ENCODE measurements at regions not wholly inside any gene's neighbourhood (a gene's known extent, or its start where the extent isn't known, plus 50 kb on each side); places are given as distances from the start of the nearest gene placed in this dataset.
"Not testable (repeated sequence)": the region's sequence is repeated elsewhere in the genome, so short reads cannot be mapped to it uniquely, and the experiment has no call there.

DNA sequence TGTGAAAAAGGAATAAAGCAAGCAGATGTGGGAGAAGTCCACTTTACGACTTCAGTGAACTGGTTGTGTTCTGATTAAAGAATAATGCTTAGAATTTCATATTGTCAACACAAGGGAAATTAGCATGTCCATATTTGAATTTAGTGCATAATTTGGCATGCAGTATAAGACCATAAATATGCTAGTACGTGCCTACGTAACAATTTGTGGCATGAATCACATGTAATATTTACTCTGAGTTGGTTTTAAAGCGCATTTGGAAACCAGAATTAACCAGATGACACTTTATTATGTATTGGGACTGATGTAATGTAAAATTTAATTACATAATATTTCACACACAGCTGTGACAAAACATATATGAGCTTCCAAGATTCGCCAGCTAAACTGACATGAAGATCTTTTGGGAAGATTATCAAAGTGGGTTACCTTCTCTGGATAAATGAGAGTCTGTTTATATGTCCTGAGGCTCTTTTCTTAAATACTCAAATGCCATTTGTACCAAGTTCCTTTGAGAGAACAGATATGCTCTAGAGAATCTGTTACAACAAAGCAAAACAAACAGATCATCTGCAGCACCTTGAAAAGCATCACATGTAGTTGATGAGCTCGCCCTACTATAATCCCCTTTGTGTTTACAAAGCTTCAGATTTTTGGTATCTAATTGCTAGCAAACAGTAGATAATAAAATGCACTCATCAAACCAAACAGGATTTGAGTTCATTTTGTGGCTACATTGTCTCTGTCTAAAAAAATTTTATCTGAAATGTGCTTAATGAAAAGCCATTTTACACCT lies 1468.6 kb downstream of the CDH11 start:
- no peaks in the 10 kb centered on the region for H3K27me3 ChIP-seq (ENCODE audit: insufficient read depth, low read length)
- TF ChIP-seq CTCF (IDR thresholded peaks at IDR 0.05; ENCODE audit: extremely low read depth, low read depth, low read length) = no peak
- H3K27ac ChIP-seq (ENCODE audit: low read depth, low read length) = no peak overlapping the region
- no peaks in the 10 kb centered on the region for H3K4me1 ChIP-seq (ENCODE audit: insufficient read depth, low read length)
- no peaks in the 10 kb centered on the region for H3K9me3 ChIP-seq (ENCODE audit: low read depth, low read length)
- no peak overlapping the region for H3K4me2 ChIP-seq (ENCODE audit: insufficient read depth, low read length)
- no peaks in the 10 kb centered on the region for H3K79me2 ChIP-seq (ENCODE audit: insufficient read depth, low read length)
- no peak overlapping the region for H2AFZ ChIP-seq (ENCODE audit: low read length)
- no peak for DNase-seq (ENCODE audit: insufficient read length, low spot score, missing footprints)
- no peaks in the 10 kb centered on the region for H3K36me3 ChIP-seq (ENCODE audit: insufficient read depth, low read length)
- no peak overlapping the region for H3K4me3 ChIP-seq (ENCODE audit: insufficient read depth, low read length)
- no peaks in the 10 kb centered on the region for H4K20me1 ChIP-seq (ENCODE audit: insufficient read depth, low read length)

DNA sequence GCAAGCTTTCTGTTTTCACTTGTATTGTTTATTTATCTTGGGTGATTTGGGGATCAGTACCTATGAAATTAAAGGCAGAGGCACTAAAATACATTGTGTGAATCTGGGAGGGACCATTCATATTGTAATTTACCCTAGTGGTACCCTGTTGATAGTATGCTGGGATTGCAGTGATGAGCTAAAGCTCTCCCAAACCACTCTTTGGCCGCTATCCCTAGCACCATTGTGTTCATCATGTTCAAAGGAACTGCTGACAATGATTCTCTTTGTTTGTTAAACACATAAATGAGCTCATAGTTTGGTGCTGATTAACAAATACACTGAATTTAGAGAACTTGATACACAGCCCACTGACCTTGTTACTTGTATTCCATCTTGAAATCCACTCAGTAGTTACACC lies 1469.8 kb downstream of the CDH11 start:
- no peak for DNase-seq (ENCODE audit: insufficient read length, low spot score, missing footprints)
- Histone ChIP-seq H3K27ac (ENCODE audit: low read depth, low read length) (no peak overlapping the region), H3K9me3 (ENCODE audit: low read depth, low read length) (no peaks in the 10 kb centered on the region), H3K4me2 (ENCODE audit: insufficient read depth, low read length) (no peak overlapping the region), H3K4me3 (ENCODE audit: insufficient read depth, low read length) (no peak overlapping the region), H2AFZ (ENCODE audit: low read length) (no peak overlapping the region), H3K4me1 (ENCODE audit: insufficient read depth, low read length) (no peaks in the 10 kb centered on the region), H4K20me1 (ENCODE audit: insufficient read depth, low read length) (no peaks in the 10 kb centered on the region), H3K27me3 (ENCODE audit: insufficient read depth, low read length) (no peaks in the 10 kb centered on the region), H3K36me3 (ENCODE audit: insufficient read depth, low read length) (no peaks in the 10 kb centered on the region), H3K79me2 (ENCODE audit: insufficient read depth, low read length) (no peaks in the 10 kb centered on the region)
- TF ChIP-seq CTCF (IDR thresholded peaks at IDR 0.05; ENCODE audit: extremely low read depth, low read depth, low read length) = no peak

DNA sequence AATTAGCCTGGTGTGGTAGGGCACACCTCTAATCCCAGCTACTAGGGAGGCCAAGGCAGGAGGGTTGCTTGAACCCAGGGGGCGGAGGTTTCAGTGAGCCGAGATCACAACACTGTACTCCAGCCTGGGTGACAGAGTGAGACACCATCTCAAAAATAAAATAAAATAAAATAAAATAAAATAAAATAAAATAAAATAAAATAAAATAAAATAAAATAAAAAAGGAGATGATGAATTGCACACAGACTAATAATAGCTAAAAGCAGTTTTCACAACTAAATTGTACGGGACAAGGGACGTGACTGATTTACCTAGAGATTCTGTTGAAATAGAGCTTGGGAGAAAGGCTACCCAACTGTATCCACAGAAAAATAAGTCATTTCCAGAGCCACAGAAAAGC lies 1471.3 kb downstream of the CDH11 start:
- TF ChIP-seq CTCF (IDR thresholded peaks at IDR 0.05; ENCODE audit: extremely low read depth, low read depth, low read length) = no peak
- Histone ChIP-seq H3K4me1 (ENCODE audit: insufficient read depth, low read length) (no peaks in the 10 kb centered on the region), H3K36me3 (ENCODE audit: insufficient read depth, low read length) (no peaks in the 10 kb centered on the region), H4K20me1 (ENCODE audit: insufficient read depth, low read length) (no peaks in the 10 kb centered on the region), H3K27ac (ENCODE audit: low read depth, low read length) (no peak overlapping the region), H3K4me2 (ENCODE audit: insufficient read depth, low read length) (no peak overlapping the region), H3K9me3 (ENCODE audit: low read depth, low read length) (no peaks in the 10 kb centered on the region), H3K79me2 (ENCODE audit: insufficient read depth, low read length) (no peaks in the 10 kb centered on the region), H3K4me3 (ENCODE audit: insufficient read depth, low read length) (no peak overlapping the region), H2AFZ (ENCODE audit: low read length) (no peak overlapping the region), H3K27me3 (ENCODE audit: insufficient read depth, low read length) (no peaks in the 10 kb centered on the region)
- no peak for DNase-seq (ENCODE audit: insufficient read length, low spot score, missing footprints)

GRCh38 chr16:63633706-63634445 lies 1488.0 kb downstream of the CDH11 start:
- not testable (repeated sequence) for H3K36me3 ChIP-seq (ENCODE audit: insufficient read depth, low read length); H4K20me1 ChIP-seq (ENCODE audit: insufficient read depth, low read length); H3K9me3 ChIP-seq (ENCODE audit: low read depth, low read length); H2AFZ ChIP-seq (ENCODE audit: low read length); H3K4me2 ChIP-seq (ENCODE audit: insufficient read depth, low read length); H3K27me3 ChIP-seq (ENCODE audit: insufficient read depth, low read length); H3K79me2 ChIP-seq (ENCODE audit: insufficient read depth, low read length); DNase-seq (ENCODE audit: insufficient read length, low spot score, missing footprints); H3K4me1 ChIP-seq (ENCODE audit: insufficient read depth, low read length); H3K4me3 ChIP-seq (ENCODE audit: insufficient read depth, low read length); H3K27ac ChIP-seq (ENCODE audit: low read depth, low read length)

All from osteoblast (primary cell).